Stimulated activated CD4-positive, alpha-beta T cell treated with anti-CD3 and anti-CD28 coated beads, Interleukin-1b, Interleukin-23, amount 100 ng/mL, for 24 hours (primary cell): ENCODE measurements at regions not wholly inside any gene's neighbourhood (a gene's known extent, or its start where the extent isn't known, plus 50 kb on each side); places are given as distances from the start of the nearest gene placed in this dataset.

Experiments
- DNase-seq, 4 experiments: peaks; one replicate each; pipeline ENCODE4 v3.0.0-alpha.2; 2020; ENCODE audit warnings: low read depth in 4 of 4, low spot score in 1 of 4

DNA sequence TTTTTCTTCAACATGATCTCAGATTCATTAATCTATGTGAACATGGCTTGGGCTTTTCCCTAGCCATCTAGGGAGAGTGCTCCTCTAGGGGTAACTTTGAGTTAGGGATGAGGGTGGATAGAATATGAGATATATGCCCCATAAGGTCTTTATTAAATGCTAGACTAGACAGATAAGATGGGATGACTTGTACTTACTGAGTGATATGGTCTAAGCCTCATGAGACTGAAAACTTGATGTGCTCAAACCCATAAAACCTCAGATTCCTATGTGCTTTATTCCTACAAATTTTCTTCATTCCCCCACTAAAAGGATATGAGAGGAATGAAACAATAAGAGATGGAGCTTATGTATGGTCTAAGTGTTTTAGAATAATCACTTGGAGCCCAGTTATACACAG is 386.6 kb downstream of the YTHDC2 start:
- DNase-seq, result no peak

DNA sequence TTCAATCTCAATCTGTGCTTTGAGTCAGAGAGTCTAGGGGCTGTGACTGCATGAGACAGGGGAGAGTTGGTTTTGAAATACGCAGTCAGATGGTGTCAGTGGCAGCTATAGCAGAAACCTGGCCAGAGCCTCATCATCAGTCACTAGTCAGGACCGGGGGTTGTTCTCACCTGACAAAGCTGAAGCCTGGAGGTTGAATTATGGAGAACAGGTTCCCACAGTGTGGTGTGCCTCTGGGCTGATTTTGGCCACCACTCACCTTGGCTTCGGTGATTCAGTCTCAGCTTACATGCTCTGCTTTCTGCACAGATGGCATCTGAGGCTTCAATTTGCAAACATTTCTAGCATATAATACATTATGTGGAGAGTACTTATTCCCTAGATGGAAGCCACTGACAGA is 387.3 kb downstream of the YTHDC2 start:
- no peak for DNase-seq

DNA sequence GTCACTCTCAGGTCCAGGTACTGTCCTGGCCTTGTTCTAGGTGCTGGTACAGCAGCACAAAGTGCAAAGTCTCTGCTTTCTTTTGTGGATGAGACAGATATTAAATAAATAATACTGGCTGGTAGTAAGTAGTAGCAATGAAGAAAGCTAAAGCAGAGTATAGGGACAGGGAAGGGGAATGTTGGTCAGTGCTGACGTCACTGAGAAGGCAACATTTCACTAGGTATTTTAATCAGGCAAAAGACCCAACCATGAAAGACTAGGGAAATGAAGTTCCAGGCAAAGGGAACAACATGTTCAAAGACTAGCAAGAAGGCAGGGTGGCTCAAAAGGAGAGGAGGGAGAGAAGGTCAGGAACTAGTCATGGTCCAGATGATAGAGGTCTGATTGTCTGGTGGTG is 388.2 kb downstream of the YTHDC2 start:
- DNase-seq, result no peak

DNA sequence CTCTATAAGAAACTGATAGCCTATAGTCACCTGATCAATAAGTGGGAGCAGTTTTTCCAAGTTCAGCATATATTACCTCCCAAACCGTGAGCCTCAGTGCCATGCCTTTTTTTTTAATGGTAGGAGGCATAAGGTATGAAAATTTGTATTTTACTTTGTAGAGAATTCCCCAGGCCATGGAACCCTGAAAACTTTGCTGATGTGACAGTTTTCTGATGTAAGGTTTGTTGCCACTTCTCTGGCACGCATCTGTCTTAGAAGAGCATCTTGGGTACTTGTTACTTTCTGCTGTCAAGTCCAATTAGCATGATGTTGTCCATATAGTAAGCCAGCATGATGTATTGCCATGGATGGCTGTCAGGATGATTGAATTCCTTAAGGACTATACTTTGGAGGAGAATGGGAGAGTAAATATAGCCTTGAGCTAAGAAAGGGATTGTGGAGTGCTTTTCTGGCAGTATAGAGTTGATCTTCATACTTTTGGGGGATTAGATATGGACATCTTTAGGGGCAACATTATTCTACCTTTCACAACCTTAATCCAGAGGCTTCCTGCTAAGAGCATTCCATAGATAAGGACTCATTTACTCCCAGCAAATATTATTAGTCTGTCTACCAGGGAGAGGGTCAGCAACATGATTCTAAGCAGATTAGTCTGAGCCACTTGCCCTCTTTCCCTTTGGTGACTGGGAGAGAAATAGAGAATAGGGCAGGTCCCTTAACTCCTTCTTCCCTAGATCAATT is 389.6 kb downstream of the YTHDC2 start:
- DNase-seq, result no peak

DNA sequence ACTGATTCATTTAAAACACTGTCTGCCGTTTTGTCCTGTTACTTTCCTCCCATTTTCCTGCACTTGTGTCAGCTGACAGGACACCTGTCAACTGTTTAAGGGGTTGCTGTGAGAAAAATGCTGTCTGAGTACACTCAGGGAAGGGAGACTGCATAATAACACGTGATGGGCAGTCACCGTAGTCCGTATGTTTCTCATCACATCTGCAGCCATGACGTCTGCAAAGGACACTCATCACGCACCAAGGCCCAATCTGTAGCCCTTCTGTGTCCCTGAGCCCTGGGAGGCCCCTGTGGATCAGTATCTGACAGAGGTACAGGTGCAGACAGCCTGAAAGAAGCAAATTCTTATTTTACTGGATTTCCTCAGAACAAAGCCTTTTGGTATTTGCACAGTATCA is 396.3 kb downstream of the YTHDC2 start:
- no peak for DNase-seq

DNA sequence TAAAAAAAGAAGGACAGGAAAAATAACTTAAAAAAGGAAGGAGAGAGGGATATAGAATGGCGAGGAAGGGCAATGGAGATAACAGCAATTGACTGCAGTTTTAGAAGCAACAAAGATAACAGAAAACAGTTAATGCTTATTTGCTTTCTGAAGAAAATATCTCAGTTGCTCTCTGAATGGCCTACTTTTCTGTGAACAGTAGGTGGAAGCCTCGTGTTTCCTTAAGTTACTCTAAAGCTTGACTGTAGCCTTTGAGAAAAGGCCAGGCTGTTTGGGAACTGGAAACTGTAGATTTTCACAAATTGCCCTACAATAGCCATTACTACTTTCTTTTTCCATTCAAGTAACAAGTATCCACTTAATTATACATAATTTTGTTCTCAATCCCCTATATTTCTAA is 404.5 kb downstream of the YTHDC2 start:
- no peak for DNase-seq

DNA sequence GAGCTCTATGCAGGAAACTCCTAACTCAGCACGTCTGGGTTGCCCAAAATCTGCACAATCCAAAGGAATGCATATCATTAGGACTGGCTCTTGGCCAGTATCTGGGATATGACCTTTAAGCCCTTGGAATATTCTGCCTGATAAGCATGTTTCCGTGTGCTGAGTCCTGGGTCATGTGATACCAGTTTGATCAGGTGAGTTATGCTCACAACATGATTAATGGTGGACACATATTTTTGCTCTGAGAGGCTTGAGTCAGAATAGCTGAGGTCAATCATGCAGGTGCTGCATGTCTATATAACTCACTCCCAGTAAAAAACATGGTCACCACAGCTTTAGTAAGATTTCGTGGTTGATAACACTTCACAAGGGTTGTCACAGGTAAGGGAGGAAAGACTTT is 408.8 kb downstream of the YTHDC2 start:
- no peak for DNase-seq

DNA sequence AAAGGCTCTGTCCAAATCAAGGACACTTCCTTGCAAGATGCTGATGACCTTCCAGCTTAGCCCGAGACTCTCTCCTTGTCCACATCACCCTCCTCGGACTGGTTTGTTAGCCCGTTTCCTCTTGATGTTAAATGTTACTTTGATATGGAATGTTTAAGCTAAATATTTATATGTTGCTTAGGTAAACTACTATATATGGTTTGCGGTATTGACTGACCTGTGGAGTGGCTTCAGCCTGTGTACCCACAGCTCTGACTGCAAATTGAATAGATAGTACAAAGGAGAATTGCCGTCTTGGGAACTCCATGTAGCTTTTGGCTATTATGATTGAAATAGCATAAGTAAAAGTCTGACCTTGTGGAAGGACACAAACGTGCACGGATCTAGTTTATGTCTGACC is 422.0 kb downstream of the YTHDC2 start:
- DNase-seq, result no peak

DNA sequence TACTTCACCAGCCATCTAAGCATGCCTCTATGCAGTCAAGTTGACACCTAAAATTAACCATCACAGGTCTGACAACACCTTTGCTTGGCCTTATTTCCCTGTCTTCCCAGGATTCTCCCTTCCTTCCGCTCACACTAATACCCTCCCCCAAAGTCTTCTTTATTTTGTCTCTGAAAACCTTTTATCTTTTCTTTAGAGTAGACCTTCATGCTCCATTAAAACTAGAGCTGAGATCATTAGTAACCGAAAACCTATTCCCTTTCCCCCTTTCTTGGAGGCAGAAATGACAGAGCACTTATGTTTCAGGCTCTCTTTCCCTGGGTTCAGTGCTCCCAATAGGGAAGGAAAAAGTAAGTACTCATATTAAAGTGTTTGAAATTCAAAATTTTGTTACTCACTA is 423.8 kb downstream of the YTHDC2 start:
- DNase-seq, result no peak

DNA sequence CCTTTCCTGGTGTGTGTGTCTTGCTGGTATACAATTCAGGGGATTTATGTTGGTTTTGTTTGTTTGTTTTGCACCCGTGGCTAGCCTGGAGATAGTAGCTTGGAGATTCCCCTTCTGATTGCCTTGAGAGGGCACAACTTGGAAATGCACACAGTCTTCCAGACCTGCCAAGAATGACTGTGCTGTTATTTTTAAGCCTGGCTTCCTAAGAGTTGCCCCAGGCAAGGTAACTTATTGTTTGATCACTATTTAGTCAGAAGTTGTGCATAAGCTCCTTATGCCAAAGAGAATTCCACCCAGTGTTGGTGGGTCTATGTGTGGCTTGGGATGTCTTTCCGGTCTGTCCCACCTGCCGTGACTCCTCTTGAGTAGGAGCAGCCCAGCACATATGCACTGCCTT is 421.9 kb upstream of the KCNN2 start:
- DNase-seq, result no peak

DNA sequence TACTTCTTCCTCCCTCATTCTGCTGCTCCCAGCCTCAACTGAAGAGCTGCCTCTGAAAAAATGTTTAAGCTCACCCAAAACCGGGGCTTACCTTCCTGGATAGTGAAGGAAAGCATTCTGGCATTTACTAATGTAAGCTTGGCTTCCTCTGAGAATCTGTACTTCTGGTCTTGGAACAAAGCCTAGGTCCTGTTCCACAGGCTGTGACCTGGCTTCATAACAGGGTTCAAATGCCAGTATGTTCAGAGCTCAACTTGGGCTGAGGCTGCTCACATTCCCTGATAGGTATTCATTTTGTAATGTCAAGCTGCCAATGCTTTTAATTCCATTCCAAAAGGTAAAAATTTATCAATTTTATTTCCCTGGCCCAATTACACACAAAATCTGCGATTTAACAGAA is 411.7 kb upstream of the KCNN2 start:
- DNase-seq, result no peak

DNA sequence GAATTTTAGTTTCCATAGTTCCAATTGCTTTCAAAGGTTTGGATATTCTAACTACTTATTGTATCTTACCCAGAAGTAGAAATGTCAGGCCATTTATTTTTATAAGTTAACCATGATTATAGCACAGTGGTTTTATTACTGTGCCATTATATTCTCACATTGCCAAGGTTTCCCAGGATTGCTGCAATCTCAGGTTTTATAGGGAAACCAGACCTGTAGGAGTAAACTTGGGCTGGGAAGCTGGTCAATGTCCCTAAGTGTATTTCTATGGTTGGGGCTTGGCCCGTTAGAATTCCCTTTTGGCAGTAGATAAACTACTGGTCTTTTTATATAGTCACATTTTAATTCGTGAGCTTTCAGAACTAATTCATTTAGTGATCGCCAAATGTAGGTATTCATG is 396.6 kb upstream of the KCNN2 start:
- DNase-seq, result no peak

DNA sequence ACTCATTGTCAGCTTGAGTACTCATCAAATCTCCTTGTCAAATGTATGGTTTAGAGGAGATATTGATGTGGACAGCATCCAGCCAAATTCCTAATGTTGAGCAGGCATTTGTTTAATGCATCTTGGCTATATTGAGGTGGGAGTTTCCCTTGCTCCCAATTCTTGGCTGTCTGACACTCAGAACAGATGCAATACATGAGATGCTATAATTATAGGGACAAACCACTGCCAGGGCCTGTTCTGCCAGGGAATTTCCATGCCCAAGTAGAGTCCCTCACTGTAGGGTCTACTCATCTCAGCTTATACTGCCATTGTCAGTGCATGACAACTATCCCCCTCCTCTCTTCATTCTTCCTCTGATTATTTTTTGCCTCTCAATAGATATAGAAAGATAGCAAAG is 392.0 kb upstream of the KCNN2 start:
- DNase-seq, result no peak

DNA sequence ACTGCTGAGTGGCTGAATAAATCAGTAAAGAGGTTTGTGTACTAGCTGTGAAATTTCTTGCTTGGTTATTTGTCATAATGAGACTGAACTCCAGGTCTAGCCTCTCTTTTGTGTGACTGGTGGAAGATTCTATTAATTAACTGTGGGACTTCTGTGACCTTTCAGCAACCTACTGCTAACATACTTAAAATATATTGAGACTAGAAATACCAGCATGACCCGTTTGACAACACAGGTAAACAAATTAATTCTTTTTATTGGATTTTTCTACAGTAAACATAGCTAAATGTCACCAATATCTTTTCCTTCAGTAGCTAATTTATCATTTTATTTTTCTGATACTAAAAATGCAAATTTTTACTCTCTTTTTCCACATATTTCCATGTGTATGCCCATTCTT is 390.4 kb upstream of the KCNN2 start:
- DNase-seq, result no peak

DNA sequence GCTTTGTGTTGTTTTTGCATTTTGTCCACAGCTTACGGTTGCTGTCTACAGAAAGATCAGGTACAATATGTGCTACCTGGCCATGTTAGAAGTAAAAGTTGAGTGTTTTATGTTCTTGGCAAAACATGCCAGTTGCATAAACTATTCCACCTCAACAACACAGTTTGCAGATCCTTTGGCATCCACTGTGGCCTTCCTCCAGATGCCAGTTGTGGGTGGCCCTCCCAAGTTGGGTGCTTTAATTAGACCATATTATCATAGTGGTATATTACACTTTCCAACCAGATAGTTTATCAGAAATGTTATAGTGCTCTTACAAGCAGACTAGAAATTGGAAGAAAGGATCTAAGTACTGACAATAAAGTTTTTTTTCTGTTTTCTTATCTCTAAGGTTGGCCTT is 386.9 kb upstream of the KCNN2 start:
- DNase-seq, result no peak

DNA sequence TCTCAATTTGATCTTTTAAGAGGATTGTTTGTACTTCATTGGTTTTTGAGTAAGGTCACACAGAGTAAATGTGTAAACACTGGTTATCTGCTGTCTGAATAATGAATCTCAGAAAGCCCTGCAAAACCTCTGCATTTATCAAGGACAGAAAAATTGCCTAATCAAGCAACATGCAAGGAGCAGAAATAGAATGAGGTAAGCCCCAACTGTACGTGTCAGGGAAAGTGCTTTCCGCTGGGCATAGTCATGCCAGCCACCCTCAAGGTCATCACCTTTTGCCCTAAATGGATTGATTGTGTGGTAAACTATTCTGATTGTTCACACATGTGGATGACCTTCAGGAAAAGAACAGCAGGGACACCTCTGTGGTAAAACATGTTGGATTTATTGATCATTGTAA is 376.9 kb upstream of the KCNN2 start:
- DNase-seq, result no peak

DNA sequence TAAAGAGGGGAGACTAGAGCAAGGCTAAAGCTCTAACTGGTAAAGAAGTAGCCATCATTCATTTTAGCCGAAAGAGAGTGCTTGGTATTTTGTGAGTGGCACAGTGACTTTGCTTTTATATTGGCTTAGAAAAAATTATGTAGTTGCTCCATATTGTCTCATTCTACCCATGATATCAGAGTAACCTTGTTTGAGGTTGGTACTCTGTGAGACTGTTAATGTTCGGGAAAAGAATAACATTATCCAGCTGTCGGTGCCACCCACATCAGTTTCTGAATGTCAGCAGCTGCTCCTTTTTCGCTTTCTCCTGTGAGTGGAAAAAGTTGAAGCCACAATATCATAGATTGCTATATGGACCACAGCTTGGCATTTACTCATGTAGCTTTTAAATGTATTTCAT is 376.4 kb upstream of the KCNN2 start:
- no peak for DNase-seq

DNA sequence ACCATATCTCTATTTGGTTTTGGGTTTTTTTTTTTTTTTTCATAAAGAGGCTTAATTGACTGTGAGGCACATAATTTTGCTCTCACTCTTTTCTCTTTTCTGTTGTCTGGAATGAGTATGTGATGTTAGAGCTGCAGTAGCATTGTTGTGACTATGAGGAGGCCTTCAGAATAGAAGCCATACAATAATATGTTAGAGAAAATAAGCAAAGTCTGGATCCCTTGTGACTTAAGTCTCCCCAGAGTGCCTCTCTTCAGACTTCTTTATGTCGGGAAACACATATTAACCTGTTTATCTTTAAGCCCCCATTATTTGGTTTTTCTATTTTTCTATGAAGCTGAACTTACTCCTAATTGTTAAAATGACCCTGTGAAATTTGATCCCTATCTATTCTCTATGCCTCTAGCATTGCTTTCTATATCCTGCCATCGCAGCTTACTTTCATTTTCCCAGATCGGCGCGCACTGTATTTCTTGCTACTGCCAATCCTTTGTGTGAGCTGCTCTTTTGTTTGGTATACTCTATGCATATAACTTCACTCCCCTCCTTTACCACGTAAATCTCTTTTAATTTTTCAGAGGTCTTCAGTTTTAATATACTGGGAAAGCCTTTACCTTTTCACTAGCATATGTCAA is 372.5 kb upstream of the KCNN2 start:
- DNase-seq, result no peak

DNA sequence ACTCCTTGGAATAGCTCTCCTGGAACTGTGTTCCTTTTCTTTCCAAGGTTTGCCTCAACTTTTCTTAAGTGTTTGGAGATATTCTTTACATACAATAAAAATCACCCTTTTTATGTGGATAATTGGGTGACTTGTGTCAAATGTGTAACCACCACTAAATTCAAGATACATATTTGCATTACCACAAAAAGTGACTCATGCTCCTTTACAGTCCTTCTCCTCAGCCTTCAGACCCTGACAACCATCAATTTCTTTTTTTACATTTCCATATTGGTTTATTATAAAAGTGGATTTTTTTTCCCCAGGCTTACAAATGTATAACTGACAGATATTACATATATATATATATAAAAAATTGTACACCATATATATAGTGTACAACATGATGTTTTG is 372.0 kb upstream of the KCNN2 start:
- no peak for DNase-seq

DNA sequence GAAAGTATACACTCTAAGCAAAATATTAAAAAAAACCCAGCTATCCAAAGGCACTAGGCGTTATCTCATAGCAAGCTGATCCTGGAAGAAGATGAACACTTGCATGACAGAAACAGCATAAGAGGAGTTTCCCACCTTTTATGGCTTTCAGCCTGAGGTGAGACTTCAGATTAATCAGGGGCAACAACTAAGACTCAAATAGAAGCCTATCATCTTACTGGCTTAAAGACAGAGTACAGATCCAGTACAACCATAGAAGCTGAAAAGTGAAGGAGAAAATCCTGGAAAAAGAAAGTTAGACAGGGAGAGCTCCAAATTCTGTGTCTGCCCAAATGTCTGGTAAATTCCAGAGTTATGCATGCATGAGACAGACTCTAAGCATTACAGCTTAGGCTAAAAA is 360.8 kb upstream of the KCNN2 start:
- DNase-seq, result no peak

DNA sequence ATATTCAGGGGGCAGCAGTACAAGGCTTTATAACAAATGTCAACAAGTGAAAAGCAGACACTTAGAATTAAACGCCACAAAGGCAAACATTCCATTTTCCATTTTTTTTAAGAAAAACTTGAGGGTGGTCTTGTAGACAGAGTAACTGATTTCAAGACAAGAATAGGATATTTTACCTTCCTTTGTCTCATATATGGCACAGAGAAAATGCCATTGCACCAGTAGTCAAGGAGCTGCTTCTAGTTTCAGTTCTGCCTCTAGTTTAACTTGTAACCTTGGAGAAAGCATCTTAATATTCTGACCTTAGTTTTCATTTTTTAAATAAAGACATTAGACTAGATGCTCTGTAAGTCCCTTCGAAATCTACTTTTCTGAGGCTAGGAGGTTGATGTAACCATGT is 355.3 kb upstream of the KCNN2 start:
- DNase-seq, result no peak

DNA sequence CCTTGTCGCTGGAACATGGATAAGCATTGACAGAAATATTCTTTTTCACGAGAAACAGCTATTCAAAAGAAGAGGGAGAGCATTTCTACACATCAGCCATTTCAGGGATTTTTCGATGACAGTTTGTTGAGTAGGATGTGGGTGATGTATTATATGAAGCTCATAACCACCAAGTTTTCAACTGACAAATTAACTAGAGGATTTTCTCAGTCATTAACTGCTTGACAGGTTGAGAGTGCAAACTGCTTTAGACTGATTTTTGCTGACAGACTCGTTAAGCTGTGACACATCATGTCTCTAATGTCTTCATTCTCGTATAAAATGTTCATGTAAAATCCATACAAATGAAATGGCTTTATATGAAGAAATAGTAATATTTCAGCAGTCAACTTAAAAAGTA is 354.2 kb upstream of the KCNN2 start:
- no peak for DNase-seq

DNA sequence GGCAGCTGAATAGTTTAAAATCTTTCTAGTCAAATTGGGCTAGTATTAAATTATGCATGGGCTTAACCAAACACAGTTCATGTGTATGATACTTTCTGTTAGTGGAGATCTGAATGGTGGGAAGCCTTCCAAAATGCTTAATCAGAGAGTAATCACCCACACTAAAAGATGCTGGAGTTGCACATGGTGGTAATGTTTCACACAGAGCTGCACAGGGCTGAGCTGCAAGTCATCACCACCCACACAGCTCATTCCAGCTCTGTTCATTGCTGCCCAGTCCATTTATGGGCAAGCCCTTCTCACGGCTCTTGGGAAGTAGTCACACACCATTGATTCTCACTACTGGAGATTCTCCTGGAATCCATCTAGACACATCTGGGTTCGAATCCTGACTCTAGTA is 351.5 kb upstream of the KCNN2 start:
- DNase-seq, result no peak
